ENCODE measurements at regions not wholly inside any gene's neighbourhood (a gene's known extent, or its start where the extent isn't known, plus 50 kb on each side); places are given as distances from the start of the nearest gene placed in this dataset.

DNA sequence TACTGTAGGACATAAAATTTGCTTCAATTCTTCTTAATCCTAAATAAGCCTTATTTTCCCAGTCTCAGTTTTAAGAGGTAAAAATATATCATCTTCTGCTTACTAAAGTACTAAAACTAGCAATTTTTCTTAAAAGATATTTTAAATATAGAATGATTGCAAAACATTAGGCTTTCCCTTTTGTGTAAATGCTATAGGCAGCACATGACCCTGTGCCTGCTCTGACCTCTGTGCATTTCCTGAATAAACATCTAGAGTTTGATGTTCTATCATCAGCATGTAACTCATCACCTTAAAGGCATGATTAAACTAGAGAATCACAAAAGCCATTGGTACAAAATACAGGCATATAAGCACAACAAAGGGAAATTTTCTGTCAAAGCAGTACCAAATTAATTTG, 422.7 kb downstream of the TFAP2B start:
- peaks cover 2% of the 10 kb centered on the region for H3K27me3 Mint-ChIP-seq (ENCODE audit: insufficient read depth, low read depth, poor library complexity)
- ATAC-seq, result no peak
- H3K9me3 Mint-ChIP-seq, result no peaks in the 10 kb centered on the region
- Histone ChIP-seq H3K36me3 (ENCODE audit: insufficient read depth) (no peaks in the 10 kb centered on the region), H4K20me1 (replicated peaks; ENCODE audit: insufficient read depth) (no peaks in the 10 kb centered on the region), H3K9me2 (ENCODE audit: insufficient read depth) (no peaks in the 10 kb centered on the region), H3K27me3 (ENCODE audit: insufficient read depth) (no peaks in the 10 kb centered on the region), H3K4me1 (ENCODE audit: insufficient read depth) (no peaks in the 10 kb centered on the region), H2AFZ (no peak overlapping the region), H3K27ac (ENCODE audit: low read depth) (no peak overlapping the region), H3F3A (replicated peaks; ENCODE audit: low read depth) (no peaks in the 10 kb centered on the region), H3K79me2 (replicated peaks; ENCODE audit: insufficient read depth) (no peaks in the 10 kb centered on the region), H3K4me2 (no peak overlapping the region), H3K4me3 (no peak overlapping the region)
- H3K4me3 Mint-ChIP-seq, result no peak overlapping the region
- H3K36me3 Mint-ChIP-seq (ENCODE audit: low read depth), result no peaks in the 10 kb centered on the region
- H3K27ac Mint-ChIP-seq, result no peak overlapping the region
- H3K4me1 Mint-ChIP-seq, result no peaks in the 10 kb centered on the region
- no peak for DNase-seq (ENCODE audit: low spot score)
- TF ChIP-seq POLR2AphosphoS5 (IDR thresholded peaks at IDR 0.05; ENCODE audit: low read depth), result no peak
- TF ChIP-seq, protein P1, sequence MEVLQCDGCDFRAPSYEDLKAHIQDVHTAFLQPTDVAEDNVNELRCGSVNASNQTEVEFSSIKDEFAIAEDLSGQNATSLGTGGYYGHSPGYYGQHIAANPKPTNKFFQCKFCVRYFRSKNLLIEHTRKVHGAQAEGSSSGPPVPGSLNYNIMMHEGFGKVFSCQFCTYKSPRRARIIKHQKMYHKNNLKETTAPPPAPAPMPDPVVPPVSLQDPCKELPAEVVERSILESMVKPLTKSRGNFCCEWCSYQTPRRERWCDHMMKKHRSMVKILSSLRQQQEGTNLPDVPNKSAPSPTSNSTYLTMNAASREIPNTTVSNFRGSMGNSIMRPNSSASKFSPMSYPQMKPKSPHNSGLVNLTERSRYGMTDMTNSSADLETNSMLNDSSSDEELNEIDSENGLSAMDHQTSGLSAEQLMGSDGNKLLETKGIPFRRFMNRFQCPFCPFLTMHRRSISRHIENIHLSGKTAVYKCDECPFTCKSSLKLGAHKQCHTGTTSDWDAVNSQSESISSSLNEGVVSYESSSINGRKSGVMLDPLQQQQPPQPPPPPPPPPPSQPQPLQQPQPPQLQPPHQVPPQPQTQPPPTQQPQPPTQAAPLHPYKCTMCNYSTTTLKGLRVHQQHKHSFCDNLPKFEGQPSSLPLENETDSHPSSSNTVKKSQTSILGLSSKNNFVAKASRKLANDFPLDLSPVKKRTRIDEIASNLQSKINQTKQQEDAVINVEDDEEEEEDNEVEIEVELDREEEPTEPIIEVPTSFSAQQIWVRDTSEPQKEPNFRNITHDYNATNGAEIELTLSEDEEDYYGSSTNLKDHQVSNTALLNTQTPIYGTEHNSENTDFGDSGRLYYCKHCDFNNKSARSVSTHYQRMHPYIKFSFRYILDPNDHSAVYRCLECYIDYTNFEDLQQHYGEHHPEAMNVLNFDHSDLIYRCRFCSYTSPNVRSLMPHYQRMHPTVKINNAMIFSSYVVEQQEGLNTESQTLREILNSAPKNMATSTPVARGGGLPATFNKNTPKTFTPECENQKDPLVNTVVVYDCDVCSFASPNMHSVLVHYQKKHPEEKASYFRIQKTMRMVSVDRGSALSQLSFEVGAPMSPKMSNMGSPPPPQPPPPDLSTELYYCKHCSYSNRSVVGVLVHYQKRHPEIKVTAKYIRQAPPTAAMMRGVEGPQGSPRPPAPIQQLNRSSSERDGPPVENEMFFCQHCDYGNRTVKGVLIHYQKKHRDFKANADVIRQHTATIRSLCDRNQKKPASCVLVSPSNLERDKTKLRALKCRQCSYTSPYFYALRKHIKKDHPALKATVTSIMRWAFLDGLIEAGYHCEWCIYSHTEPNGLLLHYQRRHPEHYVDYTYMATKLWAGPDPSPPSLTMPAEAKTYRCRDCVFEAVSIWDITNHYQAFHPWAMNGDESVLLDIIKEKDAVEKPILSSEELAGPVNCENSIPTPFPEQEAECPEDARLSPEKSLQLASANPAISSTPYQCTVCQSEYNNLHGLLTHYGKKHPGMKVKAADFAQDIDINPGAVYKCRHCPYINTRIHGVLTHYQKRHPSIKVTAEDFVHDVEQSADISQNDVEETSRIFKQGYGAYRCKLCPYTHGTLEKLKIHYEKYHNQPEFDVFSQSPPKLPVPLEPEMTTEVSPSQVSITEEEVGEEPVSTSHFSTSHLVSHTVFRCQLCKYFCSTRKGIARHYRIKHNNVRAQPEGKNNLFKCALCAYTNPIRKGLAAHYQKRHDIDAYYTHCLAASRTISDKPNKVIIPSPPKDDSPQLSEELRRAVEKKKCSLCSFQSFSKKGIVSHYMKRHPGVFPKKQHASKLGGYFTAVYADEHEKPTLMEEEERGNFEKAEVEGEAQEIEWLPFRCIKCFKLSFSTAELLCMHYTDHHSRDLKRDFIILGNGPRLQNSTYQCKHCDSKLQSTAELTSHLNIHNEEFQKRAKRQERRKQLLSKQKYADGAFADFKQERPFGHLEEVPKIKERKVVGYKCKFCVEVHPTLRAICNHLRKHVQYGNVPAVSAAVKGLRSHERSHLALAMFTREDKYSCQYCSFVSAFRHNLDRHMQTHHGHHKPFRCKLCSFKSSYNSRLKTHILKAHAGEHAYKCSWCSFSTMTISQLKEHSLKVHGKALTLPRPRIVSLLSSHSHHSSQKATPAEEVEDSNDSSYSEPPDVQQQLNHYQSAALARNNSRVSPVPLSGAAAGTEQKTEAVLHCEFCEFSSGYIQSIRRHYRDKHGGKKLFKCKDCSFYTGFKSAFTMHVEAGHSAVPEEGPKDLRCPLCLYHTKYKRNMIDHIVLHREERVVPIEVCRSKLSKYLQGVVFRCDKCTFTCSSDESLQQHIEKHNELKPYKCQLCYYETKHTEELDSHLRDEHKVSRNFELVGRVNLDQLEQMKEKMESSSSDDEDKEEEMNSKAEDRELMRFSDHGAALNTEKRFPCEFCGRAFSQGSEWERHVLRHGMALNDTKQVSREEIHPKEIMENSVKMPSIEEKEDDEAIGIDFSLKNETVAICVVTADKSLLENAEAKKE (CRISPR knock-in tag; IDR thresholded peaks at IDR 0.05), result no peak
- TF ChIP-seq JUNB (IDR thresholded peaks at IDR 0.05; ENCODE audit: unreplicated experiment), result no peak
- no peak for TF ChIP-seq ZNF114 (CRISPR knock-in tag; IDR thresholded peaks at IDR 0.05)
- TF ChIP-seq ZNF331 (CRISPR knock-in tag; IDR thresholded peaks at IDR 0.05; ENCODE audit: low read depth), result no peak
- no peak for TF ChIP-seq CREB1 (CRISPR knock-in tag; IDR thresholded peaks at IDR 0.05; ENCODE audit: low read depth)
- TF ChIP-seq, protein P2, sequence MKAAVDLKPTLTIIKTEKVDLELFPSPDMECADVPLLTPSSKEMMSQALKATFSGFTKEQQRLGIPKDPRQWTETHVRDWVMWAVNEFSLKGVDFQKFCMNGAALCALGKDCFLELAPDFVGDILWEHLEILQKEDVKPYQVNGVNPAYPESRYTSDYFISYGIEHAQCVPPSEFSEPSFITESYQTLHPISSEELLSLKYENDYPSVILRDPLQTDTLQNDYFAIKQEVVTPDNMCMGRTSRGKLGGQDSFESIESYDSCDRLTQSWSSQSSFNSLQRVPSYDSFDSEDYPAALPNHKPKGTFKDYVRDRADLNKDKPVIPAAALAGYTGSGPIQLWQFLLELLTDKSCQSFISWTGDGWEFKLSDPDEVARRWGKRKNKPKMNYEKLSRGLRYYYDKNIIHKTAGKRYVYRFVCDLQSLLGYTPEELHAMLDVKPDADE (IDR thresholded peaks at IDR 0.05), result no peak
- no peak for TF ChIP-seq EZH2phosphoT487 (IDR thresholded peaks at IDR 0.05; ENCODE audit: unreplicated experiment)
- no peak for TF ChIP-seq STAT1 (IDR thresholded peaks at IDR 0.05; ENCODE audit: unreplicated experiment)
- TF ChIP-seq, protein P3, sequence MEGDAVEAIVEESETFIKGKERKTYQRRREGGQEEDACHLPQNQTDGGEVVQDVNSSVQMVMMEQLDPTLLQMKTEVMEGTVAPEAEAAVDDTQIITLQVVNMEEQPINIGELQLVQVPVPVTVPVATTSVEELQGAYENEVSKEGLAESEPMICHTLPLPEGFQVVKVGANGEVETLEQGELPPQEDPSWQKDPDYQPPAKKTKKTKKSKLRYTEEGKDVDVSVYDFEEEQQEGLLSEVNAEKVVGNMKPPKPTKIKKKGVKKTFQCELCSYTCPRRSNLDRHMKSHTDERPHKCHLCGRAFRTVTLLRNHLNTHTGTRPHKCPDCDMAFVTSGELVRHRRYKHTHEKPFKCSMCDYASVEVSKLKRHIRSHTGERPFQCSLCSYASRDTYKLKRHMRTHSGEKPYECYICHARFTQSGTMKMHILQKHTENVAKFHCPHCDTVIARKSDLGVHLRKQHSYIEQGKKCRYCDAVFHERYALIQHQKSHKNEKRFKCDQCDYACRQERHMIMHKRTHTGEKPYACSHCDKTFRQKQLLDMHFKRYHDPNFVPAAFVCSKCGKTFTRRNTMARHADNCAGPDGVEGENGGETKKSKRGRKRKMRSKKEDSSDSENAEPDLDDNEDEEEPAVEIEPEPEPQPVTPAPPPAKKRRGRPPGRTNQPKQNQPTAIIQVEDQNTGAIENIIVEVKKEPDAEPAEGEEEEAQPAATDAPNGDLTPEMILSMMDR (conservative IDR thresholded peaks at IDR 0.05; ENCODE audit: low read depth in 2 of 2), result no peak
- TF ChIP-seq EZH2 (IDR thresholded peaks at IDR 0.05; ENCODE audit: low read depth, unreplicated experiment), result no peak
- TF ChIP-seq, protein P4, sequence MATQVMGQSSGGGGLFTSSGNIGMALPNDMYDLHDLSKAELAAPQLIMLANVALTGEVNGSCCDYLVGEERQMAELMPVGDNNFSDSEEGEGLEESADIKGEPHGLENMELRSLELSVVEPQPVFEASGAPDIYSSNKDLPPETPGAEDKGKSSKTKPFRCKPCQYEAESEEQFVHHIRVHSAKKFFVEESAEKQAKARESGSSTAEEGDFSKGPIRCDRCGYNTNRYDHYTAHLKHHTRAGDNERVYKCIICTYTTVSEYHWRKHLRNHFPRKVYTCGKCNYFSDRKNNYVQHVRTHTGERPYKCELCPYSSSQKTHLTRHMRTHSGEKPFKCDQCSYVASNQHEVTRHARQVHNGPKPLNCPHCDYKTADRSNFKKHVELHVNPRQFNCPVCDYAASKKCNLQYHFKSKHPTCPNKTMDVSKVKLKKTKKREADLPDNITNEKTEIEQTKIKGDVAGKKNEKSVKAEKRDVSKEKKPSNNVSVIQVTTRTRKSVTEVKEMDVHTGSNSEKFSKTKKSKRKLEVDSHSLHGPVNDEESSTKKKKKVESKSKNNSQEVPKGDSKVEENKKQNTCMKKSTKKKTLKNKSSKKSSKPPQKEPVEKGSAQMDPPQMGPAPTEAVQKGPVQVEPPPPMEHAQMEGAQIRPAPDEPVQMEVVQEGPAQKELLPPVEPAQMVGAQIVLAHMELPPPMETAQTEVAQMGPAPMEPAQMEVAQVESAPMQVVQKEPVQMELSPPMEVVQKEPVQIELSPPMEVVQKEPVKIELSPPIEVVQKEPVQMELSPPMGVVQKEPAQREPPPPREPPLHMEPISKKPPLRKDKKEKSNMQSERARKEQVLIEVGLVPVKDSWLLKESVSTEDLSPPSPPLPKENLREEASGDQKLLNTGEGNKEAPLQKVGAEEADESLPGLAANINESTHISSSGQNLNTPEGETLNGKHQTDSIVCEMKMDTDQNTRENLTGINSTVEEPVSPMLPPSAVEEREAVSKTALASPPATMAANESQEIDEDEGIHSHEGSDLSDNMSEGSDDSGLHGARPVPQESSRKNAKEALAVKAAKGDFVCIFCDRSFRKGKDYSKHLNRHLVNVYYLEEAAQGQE (IDR thresholded peaks at IDR 0.05; ENCODE audit: unreplicated experiment), result no peak
- no peak for TF ChIP-seq NANOG (IDR thresholded peaks at IDR 0.05; ENCODE audit: borderline replicate concordance)
